ENCODE measurements at regions not wholly inside any gene's neighbourhood (a gene's known extent, or its start where the extent isn't known, plus 50 kb on each side); places are given as distances from the start of the nearest gene placed in this dataset.

- TF ChIP-seq USF2 (IDR thresholded peaks at IDR 0.05; ENCODE audit: low read depth, low read length) (no peak), USF2 (CRISPR knock-in tag; IDR thresholded peaks at IDR 0.05; ENCODE audit: borderline replicate concordance) (no peak)
These were observed 404.7 kb upstream of the UBE2E2 start (continued) for GRCh38 chr3:22798461-22798860.

- no TSS peak for BruUV-seq (replicated peaks)
- DNase-seq (ENCODE audit: low spot score) (no peak), ATAC-seq (no peak), FAIRE-seq (no peak)
- in situ Hi-C loops (cut with HindIII; ENCODE audit: extremely low pct_ligation_motif_present, low pct_unique_long_range_greater_than_20kb) (no loop called here), intact Hi-C loops (cut with micrococcal nuclease; ENCODE audit: unreplicated experiment) (no loop called here)
- H3K4me1 ChIP-seq (ENCODE audit: insufficient read depth, low read length), result no peaks in the 10 kb centered on the region
- no peaks in the 10 kb centered on the region for H3K27me3 ChIP-seq (ENCODE audit: control insufficient read depth in 1 of 2, insufficient read depth in 2 of 2, low read length in 2 of 2)
- H3K79me2 ChIP-seq (ENCODE audit: insufficient read depth, low read length), result no peaks in the 10 kb centered on the region
- ChIA-PET CTCF (ENCODE audit: low intra/inter-chr PET ratio, low total read pairs) (no interaction called here), POLR2A (no interaction called here)
- H3K9ac ChIP-seq (ENCODE audit: insufficient read depth, low read depth, low read length), result no peak overlapping the region
- H3K4me2 ChIP-seq (ENCODE audit: low read depth, low read length), result no peak overlapping the region
- no peak overlapping the region for H2AFZ ChIP-seq (ENCODE audit: low read length)
- WGBS (ENCODE audit: low lambda C conversion rate), result 86% methylated on average over 1 of the region's 2 CpGs
- H3K4me3 ChIP-seq (replicated peaks in 1 of 3; ENCODE audit: insufficient read depth in 1 of 3, low read depth in 2 of 3, low read length in 3 of 3), result no peak overlapping the region
- H3K9me3 ChIP-seq (ENCODE audit: low read length), result peaks cover 16% of the 10 kb centered on the region
- no peak overlapping the region for H3K27ac ChIP-seq (ENCODE audit: extremely low read length, insufficient read depth, low read length)
- no peak for TF ChIP-seq BRD4 (CRISPR knock-in tag; IDR thresholded peaks at IDR 0.05)
- TF ChIP-seq E2F5 (CRISPR knock-in tag; conservative IDR thresholded peaks at IDR 0.05), result no peak
- TF ChIP-seq TARDBP (CRISPR knock-in tag; IDR thresholded peaks at IDR 0.05), result no peak
- no peak for TF ChIP-seq NBN (conservative IDR thresholded peaks at IDR 0.05)
- no peaks in the 10 kb centered on the region for H3K36me3 ChIP-seq (replicated peaks in 1 of 2; ENCODE audit: control insufficient read depth in 1 of 2, insufficient read depth in 2 of 2, low read length in 2 of 2)
- no peaks in the 10 kb centered on the region for H4K20me1 ChIP-seq (ENCODE audit: insufficient read depth, low read length)
These were observed 383.9 kb upstream of the UBE2E2 start for GRCh38 chr3:22819209-22819608.

Data from HepG2 (cell line).